HG03460 (cell line): ENCODE measurements at regions not wholly inside any gene's neighbourhood (a gene's known extent, or its start where the extent isn't known, plus 50 kb on each side); places are given as distances from the start of the nearest gene placed in this dataset.

ENCODE experiments used
- ATAC-seq: cut with Tn5 transposase; IDR thresholded peaks from one replicate; pipeline ENCODE4 v1.9.1; 2021; ENCODE audit not compliant: unreplicated experiment

DNA sequence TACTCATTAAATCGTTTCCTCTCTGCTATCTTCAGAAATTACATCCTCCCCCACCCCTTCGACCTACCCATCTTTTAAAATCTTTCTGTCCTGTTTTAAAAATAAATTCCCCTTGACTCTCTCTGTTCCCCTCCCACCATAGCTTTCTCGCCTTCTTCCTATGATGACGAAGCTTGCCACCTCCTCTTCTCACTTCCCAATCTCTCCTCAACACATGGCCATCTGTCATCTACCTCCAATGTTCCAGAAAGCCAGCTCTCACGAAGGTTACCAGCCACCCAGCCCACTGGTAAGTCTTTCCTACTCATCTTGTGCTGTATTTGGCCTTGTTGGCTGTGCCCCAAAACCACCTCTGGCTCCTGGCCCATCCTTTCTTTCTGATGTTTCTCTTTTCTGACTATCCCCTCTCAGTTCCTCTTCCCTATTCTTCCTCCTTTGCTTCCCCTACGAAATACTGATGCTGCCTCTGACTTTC, 346.3 kb downstream of the ENC1 start:
- peak; percentile 66 for ATAC-seq

GRCh38 chr5:74293182-74293581, 347.3 kb downstream of the ENC1 start:
- no peak for ATAC-seq

DNA sequence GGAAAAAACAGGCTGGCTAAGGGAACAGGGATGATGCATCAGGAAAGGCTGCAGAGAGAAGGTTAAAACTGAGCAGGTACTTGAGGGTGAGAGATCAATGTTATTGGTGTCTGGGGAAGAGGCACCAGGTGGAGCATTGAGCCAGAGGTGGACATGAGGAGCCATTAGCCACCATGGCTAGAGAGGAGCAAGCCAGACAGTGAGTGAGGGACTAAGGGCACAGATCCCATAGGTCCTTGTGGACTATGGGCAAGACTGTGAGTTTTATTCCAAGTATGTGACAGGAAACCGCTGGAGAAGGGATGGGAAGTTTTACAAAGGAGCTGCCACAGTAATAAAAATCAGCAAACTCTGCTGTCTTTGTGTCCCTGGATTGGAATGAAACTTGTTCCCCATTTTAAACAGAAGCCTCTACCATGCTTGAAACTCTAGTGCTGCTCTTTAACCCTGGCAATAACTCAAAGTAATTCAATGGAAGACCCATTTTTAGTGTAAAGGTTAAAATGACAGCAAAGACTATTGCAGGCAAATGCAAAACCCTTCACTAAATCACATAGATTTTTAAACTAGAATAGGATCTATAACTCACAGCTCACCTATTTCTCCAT, 349.8 kb downstream of the ENC1 start:
- no peak for ATAC-seq

DNA sequence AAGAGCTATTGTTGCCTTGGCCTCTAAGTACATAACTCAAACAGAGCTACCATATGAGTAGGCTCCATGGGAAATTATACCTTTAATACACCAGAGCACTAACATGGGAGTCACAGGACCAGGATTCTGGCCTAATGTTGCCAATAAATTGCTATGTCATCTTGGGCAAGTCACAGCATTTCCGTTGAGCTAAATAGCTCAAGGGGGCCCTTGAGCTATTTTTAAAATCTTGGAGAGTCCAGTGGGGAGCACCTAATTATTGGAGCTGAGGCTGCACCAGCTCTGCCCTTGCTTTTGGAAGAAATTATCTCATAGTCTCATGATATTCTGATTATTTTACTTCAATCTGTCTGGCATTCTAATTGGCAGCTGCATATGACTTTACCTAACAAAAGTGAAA, 350.8 kb downstream of the ENC1 start:
- no peak for ATAC-seq

GRCh38 chr5:74289238-74289637, 351.3 kb downstream of the ENC1 start:
- no peak for ATAC-seq

DNA sequence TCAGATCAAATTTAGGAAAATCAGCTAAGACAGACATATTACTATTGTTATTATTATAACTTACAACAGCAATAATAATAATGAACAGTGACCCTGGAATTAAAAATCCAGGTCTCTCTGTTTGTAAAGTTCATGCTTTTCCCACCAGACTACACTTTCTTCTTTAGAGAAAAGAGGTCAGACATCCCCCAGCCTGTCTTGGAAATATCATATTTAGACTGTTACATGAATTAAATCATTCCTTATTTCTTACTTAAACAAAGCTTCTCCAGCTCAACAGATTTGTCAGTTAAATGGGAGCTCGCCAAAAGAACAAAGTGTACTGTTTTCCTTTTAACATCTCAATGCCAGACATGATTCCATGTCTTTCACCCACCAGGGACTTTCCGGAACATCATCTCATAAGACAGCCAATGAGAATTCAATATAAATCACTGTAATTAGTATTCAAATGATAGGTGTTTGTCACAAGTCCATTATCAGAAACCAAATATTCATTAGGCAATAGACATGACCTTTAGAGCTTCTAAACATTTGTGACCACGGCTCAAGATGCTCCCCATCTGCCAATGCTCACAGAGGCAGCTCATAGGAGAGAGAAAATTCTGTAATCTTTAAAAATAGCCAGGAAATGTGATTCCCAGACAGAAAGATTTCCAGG, 351.9 kb downstream of the ENC1 start:
- no peak for ATAC-seq

GRCh38 chr5:74288038-74288437, 352.5 kb downstream of the ENC1 start:
- no peak for ATAC-seq

DNA sequence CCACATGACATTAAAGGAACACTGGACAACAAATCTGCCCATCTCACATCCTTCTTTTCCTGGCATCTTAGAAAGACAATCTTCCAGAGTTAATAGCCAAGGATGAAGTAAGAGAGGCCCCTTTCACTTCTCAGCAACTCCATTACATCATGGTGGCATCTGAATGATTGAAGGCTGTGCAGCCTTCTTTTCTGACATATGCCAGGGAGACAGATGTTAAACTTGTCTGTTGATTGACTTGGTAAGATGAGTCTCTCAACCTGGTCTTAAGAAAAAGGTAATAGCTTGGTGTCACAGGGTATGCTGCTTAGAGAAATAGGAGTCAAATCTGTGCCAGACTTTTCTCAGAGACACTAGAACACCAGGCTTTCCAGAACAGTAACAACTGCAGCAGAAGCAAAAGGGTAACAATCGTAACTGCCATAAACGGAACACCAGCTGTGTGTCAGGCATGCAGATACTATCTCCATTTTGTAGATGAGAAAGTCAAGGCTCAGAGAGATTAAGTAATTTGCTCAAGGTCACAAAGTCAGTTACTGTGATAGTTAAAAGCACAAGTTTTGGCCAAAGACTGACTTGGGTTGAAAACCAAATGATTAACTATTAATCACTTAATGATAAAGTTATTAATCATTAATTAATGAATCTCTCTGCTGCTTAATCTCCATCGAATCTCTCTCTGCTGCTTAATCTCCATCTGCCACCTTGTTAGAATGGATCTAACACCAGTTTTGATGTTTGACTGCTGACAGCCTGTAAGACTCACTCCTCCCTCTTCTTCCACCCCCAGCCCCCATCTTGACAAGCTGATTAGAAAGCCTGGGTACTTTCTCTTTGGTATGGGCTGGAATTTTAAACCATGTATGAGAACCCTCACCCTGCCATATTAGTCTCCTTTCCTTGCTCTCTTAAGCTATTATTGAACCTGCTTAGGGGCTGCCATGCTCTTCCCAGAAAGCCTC, 353.5 kb downstream of the ENC1 start:
- no peak for ATAC-seq

DNA sequence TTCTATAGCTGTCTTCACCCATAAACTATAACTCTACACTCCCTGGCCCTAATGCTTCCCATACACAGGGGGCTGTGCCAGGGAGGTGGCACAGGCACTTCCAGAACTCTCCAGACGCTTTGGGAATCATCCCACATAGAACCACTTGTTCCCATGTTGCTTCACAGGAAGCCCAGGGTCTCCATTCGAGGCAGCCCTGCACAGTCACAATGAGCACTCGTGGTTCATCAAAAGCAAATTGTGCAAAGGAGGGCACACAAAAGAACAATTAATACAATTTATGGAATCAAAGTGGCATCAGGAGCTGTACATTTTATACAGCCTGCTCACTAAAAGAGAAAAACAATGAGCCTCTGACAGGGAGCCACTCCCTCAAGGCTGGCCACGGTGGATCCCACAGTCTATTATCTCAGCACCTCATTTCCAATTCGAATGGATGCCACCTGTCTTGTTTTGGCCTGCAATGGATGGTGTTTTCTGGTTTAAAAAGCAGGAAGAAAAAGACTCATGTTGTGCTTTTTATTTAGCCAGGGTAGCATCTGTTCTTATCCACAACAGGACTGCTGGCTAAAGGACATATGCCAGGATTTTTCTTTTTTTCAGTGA, 354.8 kb downstream of the ENC1 start:
- ATAC-seq, result no peak

GRCh38 chr5:74282490-74282889, 358.0 kb downstream of the ENC1 start:
- no peak for ATAC-seq

DNA sequence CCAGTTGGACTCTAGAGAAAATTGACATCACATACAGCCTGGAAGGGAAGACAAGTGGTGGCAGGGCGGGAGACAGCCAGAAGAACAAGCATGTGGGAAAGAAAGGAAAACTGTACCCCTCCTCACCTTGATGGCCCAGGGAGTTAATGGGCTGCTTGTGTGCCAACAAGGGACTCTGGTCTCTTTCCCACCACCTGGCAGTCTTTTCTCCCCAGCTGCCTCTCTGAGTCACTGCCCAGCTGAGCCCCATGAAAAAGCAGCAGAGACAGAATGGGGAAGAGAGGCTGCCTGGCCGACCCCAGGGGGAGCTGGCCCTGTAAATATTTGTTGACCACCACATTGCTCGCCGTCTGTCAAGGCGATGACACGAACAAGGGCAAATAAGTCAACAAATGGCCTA, 359.4 kb downstream of the ENC1 start:
- ATAC-seq, result no peak

DNA sequence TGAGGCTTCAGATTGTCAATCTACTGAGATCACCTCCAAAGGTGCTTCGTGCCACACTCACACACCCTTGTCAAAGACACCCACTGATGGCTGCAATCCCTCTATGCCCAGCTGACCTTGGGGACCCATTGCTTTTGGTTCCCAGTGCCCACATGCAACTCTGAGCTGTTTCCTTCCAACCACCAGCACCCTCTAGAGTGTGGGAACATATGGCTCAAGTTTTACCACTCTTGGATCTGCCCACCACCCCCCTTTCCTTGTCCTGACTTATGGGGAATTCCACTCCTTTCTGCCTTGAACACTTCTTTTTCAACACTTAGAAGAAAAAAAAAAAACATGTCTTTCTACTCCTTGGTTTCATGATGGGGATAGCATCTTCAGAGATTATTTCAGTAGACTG, 360.2 kb downstream of the ENC1 start:
- no peak for ATAC-seq

GRCh38 chr5:74279244-74279643, 361.3 kb downstream of the ENC1 start:
- no peak for ATAC-seq

GRCh38 chr5:74277418-74277817, 363.1 kb downstream of the ENC1 start:
- ATAC-seq, result no peak

- ATAC-seq, result no peak
Observed at GRCh38 chr5:74275171-74275992, 365.1 kb downstream of the ENC1 start.

DNA sequence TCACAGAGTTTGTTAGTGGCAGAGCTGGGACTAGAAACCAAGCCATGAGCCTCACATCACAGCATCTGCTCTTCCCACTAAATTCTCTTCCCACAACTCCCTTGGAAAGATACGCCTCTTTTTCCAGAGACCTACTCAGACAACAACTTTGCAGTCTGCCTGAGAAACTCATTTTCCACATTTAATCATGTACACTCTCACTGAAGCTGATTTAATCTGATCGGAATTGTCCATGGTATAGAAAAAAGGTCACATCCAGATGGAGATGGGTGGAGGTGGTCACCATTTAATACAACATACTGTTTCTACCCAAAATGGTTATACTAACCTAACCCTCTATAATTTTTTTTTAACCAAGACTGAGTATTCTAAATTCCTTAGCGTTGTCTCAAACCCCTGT, 366.2 kb downstream of the ENC1 start:
- no peak for ATAC-seq

DNA sequence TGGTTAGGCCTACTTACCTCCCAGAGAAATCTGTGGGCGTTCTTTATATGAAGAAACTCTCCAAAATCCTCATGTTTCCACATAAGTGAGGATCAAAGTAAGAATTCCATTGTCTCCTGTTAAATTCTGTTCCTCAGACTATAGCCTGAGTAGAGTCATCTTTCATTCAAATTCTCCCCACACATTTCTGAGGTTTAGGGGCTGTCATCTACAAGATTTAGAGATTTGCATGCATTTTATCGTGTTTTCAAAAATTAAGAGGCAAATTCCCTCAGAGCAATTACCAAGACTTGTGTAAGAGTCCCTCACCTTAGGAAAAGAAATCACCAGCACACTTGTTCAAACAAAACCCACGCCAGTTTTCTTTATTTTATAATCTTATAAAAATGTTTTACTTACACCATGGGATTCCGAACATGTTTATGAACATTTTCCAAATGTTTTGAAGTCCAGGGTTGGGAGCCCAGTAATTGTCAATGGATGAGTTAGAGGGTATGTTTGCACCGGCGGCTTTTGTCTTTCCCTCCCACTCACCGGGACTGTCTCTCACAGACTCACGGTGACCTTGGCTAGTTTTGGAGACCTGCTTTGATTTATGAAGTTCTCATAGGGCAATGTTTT, 367.6 kb downstream of the ENC1 start:
- ATAC-seq, result no peak

DNA sequence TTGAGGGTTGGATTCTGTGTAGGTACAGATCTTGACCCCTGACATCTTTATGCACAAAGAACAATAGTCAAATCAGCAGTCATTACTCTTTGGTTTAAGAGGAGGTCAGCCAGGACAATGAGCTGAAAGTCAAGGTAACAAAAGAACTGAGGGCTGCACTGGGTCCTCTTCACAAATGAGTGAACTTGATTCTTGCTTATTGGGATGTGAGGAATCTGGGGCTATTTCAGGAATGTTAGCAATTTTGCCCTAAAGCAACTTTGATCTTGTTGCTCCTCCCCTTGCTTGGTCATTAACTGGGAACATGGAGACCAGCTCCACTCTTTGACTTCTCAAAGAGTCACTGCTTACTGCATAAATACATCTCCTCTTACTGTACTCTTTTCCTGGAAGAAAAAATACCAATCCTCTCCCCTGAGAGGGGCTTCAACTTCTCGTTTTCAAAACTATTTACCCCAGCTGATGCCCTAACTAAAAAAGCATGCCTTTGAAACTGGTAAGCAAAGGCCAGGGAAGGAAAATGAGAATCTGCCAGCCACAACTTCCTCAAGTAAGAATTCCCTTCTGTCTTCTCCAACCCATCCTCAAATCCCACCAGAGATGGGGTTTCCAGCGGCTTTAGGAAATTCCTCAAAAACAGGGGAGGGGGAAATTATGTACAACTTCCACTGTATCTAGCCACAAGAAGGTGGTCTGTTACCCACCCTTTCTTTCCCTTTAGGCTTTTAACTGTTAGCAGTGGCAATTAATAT, 368.3 kb downstream of the ENC1 start:
- no peak for ATAC-seq

- no peak for ATAC-seq
Observed at GRCh38 chr5:74268297-74268696, 372.2 kb downstream of the ENC1 start.
